Stimulated activated CD4-positive, alpha-beta T cell treated with anti-CD3 and anti-CD28 coated beads, Interleukin-2, amount 100 ng/mL, for 4 hours (primary cell): ENCODE measurements at regions not wholly inside any gene's neighbourhood (a gene's known extent, or its start where the extent isn't known, plus 50 kb on each side); places are given as distances from the start of the nearest gene placed in this dataset.

ENCODE experiments used
- DNase-seq: peaks from one replicate; pipeline ENCODE4 v3.0.0-alpha.2; 2020; ENCODE audit warnings: low read depth

- DNase-seq = no peak
Measured at GRCh38 chr16:85326113-85326793, 214.0 kb upstream of the CIBAR2 start.

GRCh38 chr16:85326794-85327181 lies 214.5 kb upstream of the CIBAR2 start:
- no peak for DNase-seq

- no peak for DNase-seq
Measured at GRCh38 chr16:85327731-85328675, 215.7 kb upstream of the CIBAR2 start.

- no peak for DNase-seq
Measured at GRCh38 chr16:85328676-85329058, 216.4 kb upstream of the CIBAR2 start.

GRCh38 chr16:85329059-85329812 lies 217.0 kb upstream of the CIBAR2 start:
- DNase-seq = no peak

GRCh38 chr16:85330006-85330693 lies 217.9 kb upstream of the CIBAR2 start:
- DNase-seq = no peak

GRCh38 chr16:85330694-85331188 lies 218.5 kb upstream of the CIBAR2 start:
- DNase-seq = no peak

GRCh38 chr16:85331688-85332087 lies 219.4 kb upstream of the CIBAR2 start:
- no peak for DNase-seq

GRCh38 chr16:85332175-85332574 lies 219.9 kb upstream of the CIBAR2 start:
- no peak for DNase-seq

GRCh38 chr16:85333337-85333736 lies 221.1 kb upstream of the CIBAR2 start:
- no peak for DNase-seq

- no peak for DNase-seq
Measured at GRCh38 chr16:85333744-85334640, 221.7 kb upstream of the CIBAR2 start.

- DNase-seq = no peak
Measured at GRCh38 chr16:85334718-85335583, 222.7 kb upstream of the CIBAR2 start.

- no peak for DNase-seq
Measured at GRCh38 chr16:85335584-85336491, 223.6 kb upstream of the CIBAR2 start.

- DNase-seq = no peak
Measured at GRCh38 chr16:85337910-85338637, 225.8 kb upstream of the CIBAR2 start.

- DNase-seq = no peak
Measured at GRCh38 chr16:85338638-85338982, 226.3 kb upstream of the CIBAR2 start.

GRCh38 chr16:85338989-85339685 lies 226.9 kb upstream of the CIBAR2 start:
- DNase-seq = no peak

- DNase-seq = no peak
Measured at GRCh38 chr16:85341972-85342695, 229.9 kb upstream of the CIBAR2 start.
